Left lobe of liver (tissue), 2 donors: ENCODE measurements at regions not wholly inside any gene's neighbourhood (a gene's known extent, or its start where the extent isn't known, plus 50 kb on each side); places are given as distances from the start of the nearest gene placed in this dataset.
"Not testable (repeated sequence)": the region's sequence is repeated elsewhere in the genome, so short reads cannot be mapped to it uniquely, and the experiment has no call there.

Experiments
- ATAC-seq: fragments of 200-7000 bp; cut with Tn5 transposase; one replicate; pipeline ENCODE4 v1.9.1; 2020; ENCODE audit warnings: mild to moderate bottlenecking, moderate library complexity
- DNase-seq: peaks from one replicate; pipeline ENCODE4 v3.0.0-alpha.2; 2020; ENCODE audit warnings: low spot score
- donor health status: DM: no; HTN: no; CAD: no; lungs with moderate emphysema.
- donor health status: DM: no; HTN: yes; CAD: no.

- ATAC-seq, result no peak
- no peak for DNase-seq
Measured at GRCh38 chr12:46982629-46983392, 96.6 kb upstream of the PCED1B start.

DNA sequence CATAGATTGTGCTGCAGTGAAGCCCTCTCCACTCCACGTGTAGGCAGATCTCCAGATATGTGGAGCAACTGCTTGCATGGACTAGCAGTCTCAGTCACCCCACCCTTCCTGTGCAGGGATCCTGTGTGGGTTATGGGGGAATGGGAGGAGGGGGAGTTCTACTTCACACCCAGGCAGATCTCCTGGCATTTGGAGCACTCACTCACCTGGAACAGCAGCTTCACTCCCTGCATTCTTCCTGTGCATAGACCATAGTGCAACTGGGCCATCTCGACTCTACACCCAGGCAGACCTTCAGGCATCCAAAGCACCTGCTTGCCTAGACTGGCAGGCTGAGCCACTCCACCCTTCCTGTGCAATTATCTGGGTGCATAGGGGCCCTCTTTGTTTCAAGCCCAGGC lies 96.0 kb upstream of the PCED1B start:
- DNase-seq (no peak), ATAC-seq (peak; percentile 51)

DNA sequence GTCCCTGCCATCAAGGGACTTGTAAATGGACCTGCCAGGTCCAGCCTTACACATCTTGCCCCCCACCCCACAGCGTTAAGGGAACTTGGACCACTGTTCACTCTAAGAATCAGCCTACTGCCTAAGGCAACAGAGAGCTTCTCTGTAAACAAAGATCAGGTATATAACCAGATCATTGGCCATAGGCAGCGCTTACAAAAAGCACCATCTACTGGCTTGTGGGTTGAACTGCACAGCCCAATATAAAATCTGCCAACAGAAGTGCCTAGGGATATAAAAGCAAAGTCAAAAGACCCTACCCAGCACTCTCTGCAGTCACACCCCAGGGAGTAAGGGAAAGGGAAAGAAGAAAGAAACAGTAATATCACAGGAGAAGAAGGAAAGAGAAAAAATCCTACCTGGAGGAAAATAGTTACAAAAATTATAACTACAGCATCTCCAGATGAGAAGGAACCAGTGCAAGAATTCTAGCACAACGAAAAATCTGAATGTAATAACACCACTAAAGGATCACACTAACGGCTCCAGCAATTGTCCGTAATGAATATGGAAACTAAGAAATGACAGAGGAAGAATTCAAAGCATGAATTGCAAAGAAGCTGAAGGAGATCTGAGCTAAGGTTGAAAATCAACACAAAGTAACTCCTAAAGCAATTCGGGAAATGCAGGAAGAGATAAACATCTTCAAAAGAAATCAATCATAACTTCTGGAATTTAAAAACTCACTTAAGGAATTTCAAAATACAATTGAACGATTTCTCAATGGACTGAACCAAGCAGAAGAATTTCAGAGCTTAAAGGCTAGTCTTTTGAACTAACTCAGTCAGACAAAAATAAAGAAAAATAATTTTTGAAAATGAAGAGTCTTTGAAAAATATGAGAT lies 95.2 kb upstream of the PCED1B start:
- DNase-seq, result no peak
- ATAC-seq, result peak; percentile 99

GRCh38 chr12:46985816-46986215 lies 93.6 kb upstream of the PCED1B start:
- DNase-seq (no peak), ATAC-seq (no peak)

GRCh38 chr12:46988122-46988521 lies 91.3 kb upstream of the PCED1B start:
- ATAC-seq, DNase-seq: not testable (repeated sequence)

GRCh38 chr12:46990211-46990610 lies 89.2 kb upstream of the PCED1B start:
- ATAC-seq, result no peak
- no peak for DNase-seq

GRCh38 chr12:46992051-46992450 lies 87.4 kb upstream of the PCED1B start:
- ATAC-seq, DNase-seq: not testable (repeated sequence)

DNA sequence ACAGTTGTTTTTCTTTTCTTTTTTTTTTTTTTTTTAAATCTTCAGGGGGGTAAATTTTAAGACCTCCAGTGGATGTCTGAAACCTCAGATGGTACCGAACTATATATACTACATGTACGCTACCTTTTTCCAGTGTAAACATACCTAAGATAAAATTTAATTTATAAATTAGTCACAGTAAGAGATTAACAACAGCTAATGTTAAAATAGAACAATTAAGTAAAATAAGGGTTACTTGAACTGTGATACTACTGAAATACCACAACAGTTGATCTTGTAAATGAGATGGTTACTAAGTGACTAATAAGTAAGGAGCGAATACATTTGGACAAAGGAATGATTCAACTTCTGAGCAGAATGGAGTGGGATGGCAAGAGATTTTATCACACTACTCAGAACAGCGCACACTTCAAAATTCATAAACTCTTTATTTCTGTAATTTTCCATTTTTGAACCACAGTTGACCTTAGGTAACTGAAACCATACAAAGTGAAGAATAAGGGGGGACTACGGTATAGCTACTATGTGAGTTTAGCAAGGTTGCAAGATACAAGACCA lies 80.5 kb upstream of the PCED1B start:
- no peak for ATAC-seq
- DNase-seq, result no peak

DNA sequence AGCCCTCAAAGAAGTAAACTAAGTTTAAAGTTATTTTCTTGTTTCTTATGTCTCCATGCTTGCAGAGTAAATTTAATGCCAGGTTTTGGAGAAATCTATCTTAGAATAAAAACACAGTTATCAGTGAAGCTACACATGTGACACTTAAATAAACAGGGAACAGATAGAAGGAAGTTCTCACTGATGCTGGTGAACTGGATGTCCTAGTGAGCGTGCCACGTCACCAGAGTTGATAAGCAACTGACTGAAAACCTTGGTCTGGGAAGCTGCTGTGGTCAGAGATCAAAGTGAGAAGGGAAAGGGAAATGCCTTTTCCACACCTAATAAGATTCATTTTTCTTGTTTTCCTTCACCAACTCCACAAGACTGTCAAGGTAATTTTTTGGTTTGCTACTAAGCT lies 74.8 kb upstream of the PCED1B start:
- ATAC-seq (peak; percentile 79), DNase-seq (peak; percentile 93)

DNA sequence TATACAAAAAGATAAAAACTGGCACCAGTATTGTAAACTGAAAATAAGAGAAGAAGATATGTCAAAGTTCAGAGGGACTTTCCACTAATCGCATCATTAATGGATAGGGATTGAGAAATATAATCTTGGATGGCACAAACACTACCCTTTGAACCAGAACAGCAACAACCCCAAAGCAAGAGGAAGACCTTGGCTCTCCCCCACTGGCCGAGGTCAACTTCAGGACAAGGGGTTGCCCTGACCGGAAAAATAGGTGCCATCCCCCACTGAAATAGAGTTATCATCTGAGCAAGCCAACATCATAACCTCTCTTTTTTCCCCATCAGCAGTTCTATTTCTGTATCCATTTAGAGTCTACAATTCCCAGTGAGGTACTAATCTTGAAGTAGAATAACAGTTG lies 72.4 kb upstream of the PCED1B start:
- ATAC-seq (peak; percentile 86), DNase-seq (peak; percentile 87)

DNA sequence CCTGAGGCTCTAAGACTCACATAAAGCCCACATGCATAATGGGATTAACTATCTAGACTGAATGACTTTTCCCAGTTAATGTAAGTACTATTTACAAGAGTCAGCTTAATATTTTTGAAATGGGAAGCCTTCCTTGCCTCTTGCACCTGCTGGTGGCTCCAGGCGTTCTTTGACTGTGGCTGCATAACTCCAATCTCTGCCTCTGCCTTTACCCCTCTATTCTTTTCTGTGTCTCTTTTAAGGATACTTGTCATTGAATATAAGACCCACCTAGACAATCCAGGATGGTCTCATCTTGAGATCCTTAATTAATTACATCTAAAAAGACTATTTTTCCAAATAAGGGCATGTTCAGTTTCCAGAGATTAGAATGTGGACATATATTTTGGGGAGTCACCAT lies 66.9 kb upstream of the PCED1B start:
- ATAC-seq (no peak), DNase-seq (no peak)

DNA sequence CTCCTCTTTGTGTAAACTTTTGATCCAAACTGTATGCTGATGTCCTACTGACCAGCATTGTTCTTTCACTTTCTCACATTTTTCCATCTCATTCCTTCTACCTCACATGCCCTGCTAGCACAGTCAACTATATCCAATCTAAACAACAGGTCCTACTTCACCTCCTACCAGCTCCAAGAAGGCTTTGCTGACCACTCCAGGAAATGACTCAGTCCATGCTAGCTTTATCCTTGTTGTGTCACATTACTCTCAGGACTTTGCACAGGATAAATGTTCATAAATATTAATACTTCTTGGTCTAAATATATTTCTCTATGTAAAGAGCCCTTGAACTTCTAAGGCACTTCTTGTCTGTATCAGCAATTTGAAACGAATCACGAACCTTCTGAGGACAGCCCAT lies 64.9 kb upstream of the PCED1B start:
- no peak for ATAC-seq
- no peak for DNase-seq

DNA sequence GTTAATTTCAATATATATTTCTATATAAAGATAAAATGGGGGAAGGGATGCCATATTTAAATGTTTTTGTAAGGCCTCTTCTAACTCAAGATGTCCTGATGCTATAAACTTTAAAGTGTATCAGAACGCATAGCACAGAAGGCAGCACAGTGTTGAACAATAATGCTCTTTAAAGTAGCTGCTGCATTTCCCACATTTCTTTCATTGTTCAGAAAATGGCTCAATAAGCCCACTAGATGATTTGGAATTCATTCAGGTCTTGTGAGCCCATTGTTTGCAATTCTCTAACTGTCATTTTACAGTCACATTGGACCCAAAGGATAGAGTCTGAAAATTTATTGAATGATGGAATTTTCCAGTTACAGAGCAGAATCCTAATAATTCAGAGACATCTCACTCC lies 64.0 kb upstream of the PCED1B start:
- ATAC-seq (no peak), DNase-seq (no peak)

- DNase-seq, result no peak
- ATAC-seq, result no peak
Measured at GRCh38 chr12:47017041-47017713, 62.2 kb upstream of the PCED1B start.

GRCh38 chr12:47017901-47018475 lies 61.4 kb upstream of the PCED1B start:
- ATAC-seq, result no peak
- no peak for DNase-seq

DNA sequence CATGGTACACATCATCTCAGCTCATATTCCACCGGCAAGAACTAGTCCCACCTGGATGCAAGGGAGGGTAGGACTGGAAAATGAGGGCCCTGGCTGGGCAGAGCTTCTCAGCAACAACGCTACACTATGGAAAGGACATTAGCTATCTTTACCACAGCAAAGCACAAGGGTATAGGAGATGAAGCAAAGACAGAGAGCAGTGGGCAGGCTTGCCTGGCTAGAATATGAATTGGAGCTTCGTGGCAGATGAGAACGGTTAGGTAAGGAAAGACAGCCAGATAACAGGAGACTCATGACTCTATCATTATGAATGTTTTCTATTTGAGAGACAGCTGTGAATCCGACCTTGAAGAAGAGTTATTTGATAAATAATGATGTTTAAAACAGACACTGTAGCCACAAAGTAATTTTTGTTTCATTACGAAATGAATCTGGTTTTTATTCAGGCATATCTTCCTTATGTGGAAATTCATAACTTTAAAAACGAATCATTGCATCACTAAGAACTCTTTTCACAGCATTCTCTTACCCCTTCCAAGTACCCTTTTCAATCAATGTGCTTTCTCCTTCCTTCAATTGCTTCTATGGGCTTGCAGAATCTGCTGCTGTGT lies 59.1 kb upstream of the PCED1B start:
- ATAC-seq, result peak; percentile 24
- DNase-seq, result no peak

GRCh38 chr12:47021298-47021697 lies 58.1 kb upstream of the PCED1B start:
- DNase-seq, result no peak

DNA sequence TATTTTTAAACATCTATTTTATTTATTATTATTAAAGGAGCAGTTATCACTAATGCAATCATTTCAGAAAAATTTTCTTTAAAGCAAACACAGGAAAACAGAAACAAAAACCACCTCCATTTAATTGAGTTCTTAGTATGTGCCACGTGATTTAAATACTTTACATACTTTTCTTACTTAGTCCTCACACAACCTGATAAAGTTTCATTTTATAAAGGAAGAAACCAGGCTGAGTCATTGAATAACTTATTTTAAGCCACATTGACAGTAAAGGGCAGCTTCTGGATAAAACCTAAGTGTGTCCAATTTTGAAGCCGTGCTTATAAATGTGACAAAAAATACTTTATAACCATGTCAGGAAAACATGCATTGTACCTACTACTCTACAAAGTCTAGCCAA lies 57.1 kb upstream of the PCED1B start:
- DNase-seq (no peak), ATAC-seq (no peak)

More at GRCh38 chr12:47021298-47021697, 58.1 kb upstream of the PCED1B start:
- peak; percentile 83 for ATAC-seq

DNA sequence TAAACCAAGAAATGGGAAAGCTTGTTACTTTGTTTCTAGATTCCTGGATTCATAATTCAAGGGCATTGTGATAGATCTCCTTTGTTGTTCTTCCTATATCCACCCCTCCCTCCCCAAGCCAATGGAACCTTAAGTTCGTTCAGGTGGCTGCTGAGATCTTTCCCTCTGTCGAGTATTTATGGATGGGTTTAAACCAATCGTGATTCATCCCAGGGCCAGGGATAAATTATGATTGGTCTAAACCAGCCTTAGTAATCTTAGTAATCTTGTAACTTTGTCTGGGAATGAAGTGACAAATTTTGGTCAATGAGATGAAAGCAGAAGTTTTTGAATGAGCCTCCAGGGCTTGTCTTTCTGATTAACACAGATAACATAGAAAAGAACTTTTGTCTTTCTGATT lies 56.1 kb upstream of the PCED1B start:
- ATAC-seq (no peak), DNase-seq (no peak)

DNA sequence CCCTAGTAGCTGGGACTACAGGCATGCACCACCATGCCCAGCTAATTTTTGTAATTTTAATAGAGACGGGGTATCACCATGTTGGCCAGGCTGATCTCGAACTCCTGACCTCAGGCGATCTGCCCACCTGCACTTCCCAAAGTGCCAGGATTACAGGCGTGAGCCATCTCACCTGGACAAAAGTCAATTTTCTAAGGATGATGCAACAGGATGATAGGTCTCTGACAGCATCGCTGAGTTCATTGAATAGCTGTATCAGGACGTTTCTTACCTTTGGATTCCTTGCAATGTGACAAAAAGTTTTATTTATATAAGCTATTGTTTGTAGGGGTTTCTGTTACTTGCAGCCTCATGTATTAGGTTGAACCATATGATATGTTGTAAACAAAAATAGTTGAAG lies 55.5 kb upstream of the PCED1B start:
- DNase-seq, result peak; percentile 48
- ATAC-seq, result peak; percentile 58
